GM21447 (cell line): ENCODE measurements at regions not wholly inside any gene's neighbourhood (a gene's known extent, or its start where the extent isn't known, plus 50 kb on each side); places are given as distances from the start of the nearest gene placed in this dataset.
"Not testable (repeated sequence)": the region's sequence is repeated elsewhere in the genome, so short reads cannot be mapped to it uniquely, and the experiment has no call there.

ENCODE experiments used
- ATAC-seq: cut with Tn5 transposase; IDR thresholded peaks from one replicate; pipeline ENCODE4 v1.9.1; 2021; ENCODE audit not compliant: unreplicated experiment

- no peak for ATAC-seq
Measured at GRCh38 chr5:118311103-118311819, 677.1 kb downstream of the DTWD2 start.

GRCh38 chr5:118310401-118310800 is 677.9 kb downstream of the DTWD2 start:
- ATAC-seq, result no peak

- ATAC-seq, result no peak
Measured at GRCh38 chr5:118303296-118303695, 685.1 kb downstream of the DTWD2 start.

GRCh38 chr5:118302786-118303185 is 685.6 kb downstream of the DTWD2 start:
- ATAC-seq, result no peak

- no peak for ATAC-seq
Measured at GRCh38 chr5:118301696-118302095, 686.7 kb downstream of the DTWD2 start.

GRCh38 chr5:118295045-118295444 is 693.3 kb downstream of the DTWD2 start:
- no peak for ATAC-seq

GRCh38 chr5:118293378-118293777 is 695.0 kb downstream of the DTWD2 start:
- ATAC-seq, result no peak

GRCh38 chr5:118290204-118290603 is 698.1 kb downstream of the DTWD2 start:
- ATAC-seq, result no peak

GRCh38 chr5:118284230-118284629 is 704.1 kb downstream of the DTWD2 start:
- not testable (repeated sequence) for ATAC-seq

GRCh38 chr5:118282480-118283038 is 705.8 kb downstream of the DTWD2 start:
- not testable (repeated sequence) for ATAC-seq

GRCh38 chr5:118279540-118280294 is 708.6 kb downstream of the DTWD2 start:
- ATAC-seq, result no peak

- no peak for ATAC-seq
Measured at GRCh38 chr5:118270526-118270925, 717.8 kb downstream of the DTWD2 start.

- ATAC-seq, result no peak
Measured at GRCh38 chr5:118258223-118258622, 730.1 kb downstream of the DTWD2 start.

GRCh38 chr5:118257066-118257465 is 731.3 kb downstream of the DTWD2 start:
- ATAC-seq, result no peak

- ATAC-seq, result no peak
Measured at GRCh38 chr5:118253225-118254061, 734.9 kb downstream of the DTWD2 start.

- ATAC-seq, result peak; percentile 44
Measured at GRCh38 chr5:118249386-118249785, 739.0 kb downstream of the DTWD2 start.

GRCh38 chr5:118247458-118247857 is 740.9 kb downstream of the DTWD2 start:
- ATAC-seq, result no peak

GRCh38 chr5:118243613-118244012 is 744.7 kb downstream of the DTWD2 start:
- ATAC-seq, result no peak

GRCh38 chr5:118243068-118243467 is 745.3 kb downstream of the DTWD2 start:
- no peak for ATAC-seq

- ATAC-seq, result no peak
Measured at GRCh38 chr5:118236108-118236849, 752.1 kb downstream of the DTWD2 start.

- no peak for ATAC-seq
Measured at GRCh38 chr5:118233606-118234005, 754.7 kb downstream of the DTWD2 start.
